ENCODE measurements at regions not wholly inside any gene's neighbourhood (a gene's known extent, or its start where the extent isn't known, plus 50 kb on each side); places are given as distances from the start of the nearest gene placed in this dataset.

DNA sequence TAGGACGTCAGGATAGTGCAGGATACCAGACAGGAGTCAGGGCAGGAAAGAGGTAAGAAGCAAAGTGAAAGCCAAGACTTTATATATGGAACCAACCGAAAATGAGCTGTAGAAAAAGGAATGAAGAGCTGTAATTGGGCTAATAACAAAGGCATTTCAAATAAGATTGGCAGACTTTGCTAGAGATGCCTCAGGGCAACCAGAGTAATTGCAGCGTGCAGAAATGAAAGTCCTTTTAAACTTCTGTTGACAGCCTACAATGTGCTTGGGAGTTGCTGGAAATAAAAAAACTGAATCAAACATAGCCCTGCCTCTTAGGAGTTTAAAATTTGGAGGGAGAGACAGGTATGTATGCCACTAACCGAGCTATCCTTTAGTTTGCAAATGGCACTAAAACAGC lies 56.4 kb upstream of the NKX2-4 start:
- TF ChIP-seq EZH2phosphoT487 (IDR thresholded peaks at IDR 0.05; ENCODE audit: insufficient read depth, low read depth) (no peak), EZH2 (IDR thresholded peaks at IDR 0.05; ENCODE audit: insufficient read depth, poor library complexity, severe bottlenecking) (no peak)
